ENCODE measurements at regions not wholly inside any gene's neighbourhood (a gene's known extent, or its start where the extent isn't known, plus 50 kb on each side); places are given as distances from the start of the nearest gene placed in this dataset.
A peak's percentile ranks its signal among the peaks of the same experiment; 100 is the strongest.

DNA sequence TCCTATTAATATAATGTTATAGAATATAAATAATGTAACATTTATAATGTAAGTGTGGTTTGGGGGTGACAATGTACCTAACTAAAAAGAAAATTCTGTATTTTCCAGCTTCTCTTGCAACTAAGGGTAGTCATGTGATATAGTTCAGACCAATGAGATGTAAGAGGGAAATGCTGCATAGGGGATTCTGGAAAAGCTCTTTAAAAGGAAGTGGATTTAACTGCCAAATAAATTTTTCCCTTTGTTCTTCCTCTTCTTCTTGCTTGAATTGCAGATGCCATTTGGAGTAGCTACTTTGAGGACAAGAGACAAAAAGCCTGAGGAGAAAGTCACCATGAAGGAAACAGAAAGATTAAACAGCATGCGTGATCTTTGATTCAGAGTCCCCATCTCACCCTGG, 194.3 kb downstream of the PTEN start:
- TF ChIP-seq, protein P1, sequence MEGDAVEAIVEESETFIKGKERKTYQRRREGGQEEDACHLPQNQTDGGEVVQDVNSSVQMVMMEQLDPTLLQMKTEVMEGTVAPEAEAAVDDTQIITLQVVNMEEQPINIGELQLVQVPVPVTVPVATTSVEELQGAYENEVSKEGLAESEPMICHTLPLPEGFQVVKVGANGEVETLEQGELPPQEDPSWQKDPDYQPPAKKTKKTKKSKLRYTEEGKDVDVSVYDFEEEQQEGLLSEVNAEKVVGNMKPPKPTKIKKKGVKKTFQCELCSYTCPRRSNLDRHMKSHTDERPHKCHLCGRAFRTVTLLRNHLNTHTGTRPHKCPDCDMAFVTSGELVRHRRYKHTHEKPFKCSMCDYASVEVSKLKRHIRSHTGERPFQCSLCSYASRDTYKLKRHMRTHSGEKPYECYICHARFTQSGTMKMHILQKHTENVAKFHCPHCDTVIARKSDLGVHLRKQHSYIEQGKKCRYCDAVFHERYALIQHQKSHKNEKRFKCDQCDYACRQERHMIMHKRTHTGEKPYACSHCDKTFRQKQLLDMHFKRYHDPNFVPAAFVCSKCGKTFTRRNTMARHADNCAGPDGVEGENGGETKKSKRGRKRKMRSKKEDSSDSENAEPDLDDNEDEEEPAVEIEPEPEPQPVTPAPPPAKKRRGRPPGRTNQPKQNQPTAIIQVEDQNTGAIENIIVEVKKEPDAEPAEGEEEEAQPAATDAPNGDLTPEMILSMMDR (IDR thresholded peaks at IDR 0.05; ENCODE audit: insufficient read depth, low read depth, low read length, missing control alignments): no peak
- DNase-seq (ENCODE audit: low read depth): no peak
- no peak overlapping the region for H3K4me3 ChIP-seq (ENCODE audit: low read depth, low read length)

GRCh38 chr10:88058750-88059149, 195.3 kb downstream of the PTEN start:
- DNase-seq (ENCODE audit: low read depth): no peak
- TF ChIP-seq, protein P1 (IDR thresholded peaks at IDR 0.05; ENCODE audit: insufficient read depth, low read depth, low read length, missing control alignments): no peak
- H3K4me3 ChIP-seq (ENCODE audit: low read depth, low read length): no peak overlapping the region

DNA sequence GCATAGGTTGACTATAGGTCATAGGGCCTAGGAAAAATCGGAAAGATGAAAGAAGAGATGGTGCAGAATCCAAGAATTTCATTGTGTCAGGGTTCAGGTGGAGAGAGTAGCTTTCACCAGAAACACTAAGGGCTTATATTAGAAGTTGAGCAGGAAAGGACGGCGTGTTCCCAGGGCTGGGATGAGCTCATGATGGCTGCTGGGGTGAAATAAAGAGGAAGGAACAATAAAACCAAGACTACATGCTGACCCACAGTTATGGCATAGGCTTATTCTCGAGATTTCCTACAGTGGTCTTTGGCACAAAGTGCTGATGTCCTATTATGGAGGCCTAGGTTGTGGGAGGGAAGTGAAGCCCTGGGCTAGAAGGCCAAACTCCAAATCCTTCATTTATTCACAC, 195.8 kb downstream of the PTEN start:
- TF ChIP-seq, protein P1 (IDR thresholded peaks at IDR 0.05; ENCODE audit: insufficient read depth, low read depth, low read length, missing control alignments): no peak
- DNase-seq (ENCODE audit: low read depth): no peak
- no peak overlapping the region for H3K4me3 ChIP-seq (ENCODE audit: low read depth, low read length)

GRCh38 chr10:88060762-88061161, 197.3 kb downstream of the PTEN start:
- no peak overlapping the region for H3K4me3 ChIP-seq (ENCODE audit: low read depth, low read length)
- TF ChIP-seq, protein P1 (IDR thresholded peaks at IDR 0.05; ENCODE audit: insufficient read depth, low read depth, low read length, missing control alignments): no peak
- DNase-seq (ENCODE audit: low read depth): no peak

DNA sequence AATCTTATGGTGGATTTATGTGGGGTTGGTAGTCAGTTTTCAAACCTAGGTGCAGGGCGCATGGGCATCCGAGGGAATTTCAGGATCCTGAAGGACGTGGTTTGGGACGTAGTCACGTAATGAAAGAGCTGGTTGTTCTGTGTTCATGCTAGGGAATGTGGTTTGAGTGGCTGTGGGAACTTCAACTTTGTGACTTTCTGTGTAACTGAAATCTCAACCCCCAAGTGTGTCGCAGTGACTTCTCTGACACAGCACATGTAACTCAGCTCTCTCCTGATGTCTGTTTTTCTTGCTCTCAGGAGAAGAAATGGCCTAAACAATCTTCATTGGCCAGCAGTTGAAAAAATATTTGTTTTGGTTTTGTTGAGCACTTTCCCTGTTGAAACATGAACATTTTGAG, 199.0 kb downstream of the PTEN start:
- DNase-seq (ENCODE audit: low read depth): peak; percentile 93
- TF ChIP-seq, protein P1 (IDR thresholded peaks at IDR 0.05; ENCODE audit: insufficient read depth, low read depth, low read length, missing control alignments): no peak
- H3K4me3 ChIP-seq (ENCODE audit: low read depth, low read length): peak overlapping the region; percentile 2; the same call in 1 of the 2 replicates

DNA sequence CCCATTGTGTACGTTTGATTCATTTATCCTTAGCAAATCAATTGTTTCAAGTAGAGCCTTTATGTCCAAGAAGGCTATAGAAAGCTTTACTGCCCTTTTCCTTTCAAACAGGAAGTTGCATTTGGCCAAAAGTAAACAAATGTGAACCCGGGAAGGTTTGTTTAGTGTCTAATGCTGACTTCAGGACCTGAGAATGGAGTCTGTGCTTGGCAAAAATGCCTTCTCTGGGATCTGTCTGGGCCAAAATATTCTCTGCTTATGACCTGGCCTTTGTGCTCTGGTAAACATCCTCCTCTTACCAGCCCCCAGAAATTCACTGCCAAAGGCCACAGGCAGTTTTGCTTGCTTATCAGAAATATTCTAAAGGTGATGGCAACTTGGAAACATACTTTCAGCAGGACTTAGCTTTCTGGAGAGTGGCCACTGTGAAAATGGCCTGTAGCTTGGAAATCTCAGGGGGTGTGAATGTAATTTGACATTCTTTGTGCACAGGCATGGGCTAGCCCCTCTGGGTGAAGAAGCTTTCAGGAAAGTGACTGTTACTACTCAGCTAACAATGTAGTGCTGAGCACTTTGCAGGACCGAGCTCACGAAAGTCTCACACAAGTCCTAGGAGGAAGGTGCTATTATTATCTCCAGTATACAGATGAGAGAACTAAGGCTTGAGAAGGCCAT, 199.5 kb downstream of the PTEN start:
- H3K4me3 ChIP-seq (ENCODE audit: low read depth, low read length): peak overlapping the region; percentile 2; the same call in 1 of the 2 replicates
- TF ChIP-seq, protein P1 (IDR thresholded peaks at IDR 0.05; ENCODE audit: insufficient read depth, low read depth, low read length, missing control alignments): no peak
- DNase-seq (ENCODE audit: low read depth): peak; percentile 69
